OCI-LY3 (cell line): ENCODE measurements at regions not wholly inside any gene's neighbourhood (a gene's known extent, or its start where the extent isn't known, plus 50 kb on each side); places are given as distances from the start of the nearest gene placed in this dataset.

Source experiments
- EZH2phosphoT487 ChIP-seq: fragments of 200-600 bp; shearing (Covaris generic); IDR thresholded peaks from 2 replicates; pipeline ENCODE4 v1.6.1; 2018; ENCODE audit warnings: antibody characterized with exemption, mixed run types, low read depth
- TF ChIP-seq, protein P1 (sequence below): fragments of 200-600, 300-600 bp; sonication (generic); IDR thresholded peaks from 2 replicates; pipeline ENCODE4 v1.5.1; 2014; ENCODE audit warnings: antibody characterized with exemption, low read length, low read depth

DNA sequence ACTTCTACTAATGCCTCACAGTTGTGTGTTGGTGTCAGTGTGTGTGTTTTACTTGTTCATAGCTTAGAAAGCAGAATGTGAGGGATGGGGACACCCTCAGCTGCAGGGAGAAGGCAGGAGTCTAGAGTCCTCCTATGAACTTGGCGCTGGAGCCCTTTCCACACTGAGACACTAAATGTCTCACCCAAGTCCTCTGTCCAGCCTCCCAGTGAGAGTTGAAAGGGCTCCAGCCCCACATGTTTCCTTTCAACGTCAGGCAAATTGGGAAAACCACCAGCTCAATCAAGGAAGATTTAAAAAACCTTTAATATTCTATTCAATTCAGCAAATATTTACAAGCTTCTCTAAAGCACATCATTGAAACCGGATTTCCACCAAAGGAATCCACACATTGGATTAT is 167.6 kb upstream of the MSX2 start:
- TF ChIP-seq, protein P1, sequence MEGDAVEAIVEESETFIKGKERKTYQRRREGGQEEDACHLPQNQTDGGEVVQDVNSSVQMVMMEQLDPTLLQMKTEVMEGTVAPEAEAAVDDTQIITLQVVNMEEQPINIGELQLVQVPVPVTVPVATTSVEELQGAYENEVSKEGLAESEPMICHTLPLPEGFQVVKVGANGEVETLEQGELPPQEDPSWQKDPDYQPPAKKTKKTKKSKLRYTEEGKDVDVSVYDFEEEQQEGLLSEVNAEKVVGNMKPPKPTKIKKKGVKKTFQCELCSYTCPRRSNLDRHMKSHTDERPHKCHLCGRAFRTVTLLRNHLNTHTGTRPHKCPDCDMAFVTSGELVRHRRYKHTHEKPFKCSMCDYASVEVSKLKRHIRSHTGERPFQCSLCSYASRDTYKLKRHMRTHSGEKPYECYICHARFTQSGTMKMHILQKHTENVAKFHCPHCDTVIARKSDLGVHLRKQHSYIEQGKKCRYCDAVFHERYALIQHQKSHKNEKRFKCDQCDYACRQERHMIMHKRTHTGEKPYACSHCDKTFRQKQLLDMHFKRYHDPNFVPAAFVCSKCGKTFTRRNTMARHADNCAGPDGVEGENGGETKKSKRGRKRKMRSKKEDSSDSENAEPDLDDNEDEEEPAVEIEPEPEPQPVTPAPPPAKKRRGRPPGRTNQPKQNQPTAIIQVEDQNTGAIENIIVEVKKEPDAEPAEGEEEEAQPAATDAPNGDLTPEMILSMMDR: no peak
- TF ChIP-seq EZH2phosphoT487: no peak
